ENCODE measurements at regions not wholly inside any gene's neighbourhood (a gene's known extent, or its start where the extent isn't known, plus 50 kb on each side); places are given as distances from the start of the nearest gene placed in this dataset.

DNA sequence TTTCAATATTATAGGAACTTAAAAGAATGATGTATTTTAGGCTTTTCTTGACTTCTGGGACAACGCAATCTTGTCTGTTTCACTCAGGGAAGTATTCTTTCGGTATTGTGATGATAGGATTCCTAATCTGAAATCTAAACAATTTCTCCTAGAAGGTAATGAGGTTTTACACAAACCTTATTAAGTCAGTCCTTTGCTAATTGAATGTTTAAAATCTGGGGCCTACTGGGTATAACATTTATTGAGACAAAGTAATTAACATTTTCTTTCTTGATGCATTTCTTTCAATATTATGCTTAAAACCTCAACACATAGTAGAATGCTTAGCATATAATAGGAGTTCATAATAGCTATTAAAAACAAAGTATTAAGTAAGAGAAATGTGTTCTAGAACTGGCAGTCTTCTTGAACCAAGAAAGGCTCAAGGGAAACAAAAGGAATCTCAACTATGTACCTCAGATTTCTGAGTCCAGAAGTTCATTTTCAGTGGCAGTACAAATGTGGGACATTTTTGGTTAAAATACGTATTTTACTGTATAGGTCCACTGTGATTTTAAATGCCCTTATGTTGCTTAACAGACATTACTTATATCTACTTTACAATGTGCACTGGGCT lies 121.4 kb upstream of the BMP2 start:
- TF ChIP-seq, protein P1, sequence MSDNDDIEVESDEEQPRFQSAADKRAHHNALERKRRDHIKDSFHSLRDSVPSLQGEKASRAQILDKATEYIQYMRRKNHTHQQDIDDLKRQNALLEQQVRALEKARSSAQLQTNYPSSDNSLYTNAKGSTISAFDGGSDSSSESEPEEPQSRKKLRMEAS (IDR thresholded peaks at IDR 0.05; ENCODE audit: low read depth, low read length) = no peak
- TF ChIP-seq POLR2A (IDR thresholded peaks at IDR 0.05; ENCODE audit: extremely low read depth, insufficient read length) (no peak), MYC (IDR thresholded peaks at IDR 0.05; ENCODE audit: low read depth, low read length) (no peak)
- TF ChIP-seq, protein P2, sequence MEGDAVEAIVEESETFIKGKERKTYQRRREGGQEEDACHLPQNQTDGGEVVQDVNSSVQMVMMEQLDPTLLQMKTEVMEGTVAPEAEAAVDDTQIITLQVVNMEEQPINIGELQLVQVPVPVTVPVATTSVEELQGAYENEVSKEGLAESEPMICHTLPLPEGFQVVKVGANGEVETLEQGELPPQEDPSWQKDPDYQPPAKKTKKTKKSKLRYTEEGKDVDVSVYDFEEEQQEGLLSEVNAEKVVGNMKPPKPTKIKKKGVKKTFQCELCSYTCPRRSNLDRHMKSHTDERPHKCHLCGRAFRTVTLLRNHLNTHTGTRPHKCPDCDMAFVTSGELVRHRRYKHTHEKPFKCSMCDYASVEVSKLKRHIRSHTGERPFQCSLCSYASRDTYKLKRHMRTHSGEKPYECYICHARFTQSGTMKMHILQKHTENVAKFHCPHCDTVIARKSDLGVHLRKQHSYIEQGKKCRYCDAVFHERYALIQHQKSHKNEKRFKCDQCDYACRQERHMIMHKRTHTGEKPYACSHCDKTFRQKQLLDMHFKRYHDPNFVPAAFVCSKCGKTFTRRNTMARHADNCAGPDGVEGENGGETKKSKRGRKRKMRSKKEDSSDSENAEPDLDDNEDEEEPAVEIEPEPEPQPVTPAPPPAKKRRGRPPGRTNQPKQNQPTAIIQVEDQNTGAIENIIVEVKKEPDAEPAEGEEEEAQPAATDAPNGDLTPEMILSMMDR (IDR thresholded peaks at IDR 0.05; ENCODE audit: low read depth, low read length) = no peak

Measured in NB4 (cell line).